NCI-H2227 (cell line): ENCODE measurements at regions not wholly inside any gene's neighbourhood (a gene's known extent, or its start where the extent isn't known, plus 50 kb on each side); places are given as distances from the start of the nearest gene placed in this dataset.
"Not testable (repeated sequence)": the region's sequence is repeated elsewhere in the genome, so short reads cannot be mapped to it uniquely, and the experiment has no call there.

Source experiments
- DNase-seq: peaks from one replicate; lab custom pipeline; 2025; ENCODE audit not compliant: unreplicated experiment; lab: John Stamatoyannopoulos, UW

DNA sequence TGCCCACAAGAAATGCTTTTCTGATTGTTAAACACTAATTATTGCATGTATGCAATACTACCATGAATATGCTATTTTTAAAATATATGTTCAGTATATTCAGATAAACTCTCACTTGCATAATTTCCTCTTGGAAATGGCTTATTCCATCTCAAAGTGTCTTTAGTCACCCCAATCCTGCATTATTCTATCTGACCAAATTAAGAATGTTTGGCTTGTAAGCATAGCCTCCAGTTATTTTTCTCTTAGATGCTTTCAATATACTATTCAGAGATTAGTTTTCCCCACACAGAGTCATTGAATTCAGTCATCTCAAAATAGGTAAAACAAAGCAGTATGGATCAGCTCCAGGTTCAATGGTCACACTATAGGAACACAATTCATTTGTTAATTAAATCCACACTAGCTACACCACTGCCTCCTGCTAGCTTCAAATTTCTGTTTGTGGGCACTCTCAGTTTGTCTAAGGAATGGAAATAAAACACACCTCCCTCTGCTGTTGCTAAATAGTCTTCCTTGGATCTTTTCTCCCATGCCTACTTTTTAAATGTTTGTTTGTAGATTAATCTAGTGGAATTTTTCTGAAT is 134.6 kb upstream of the TBCA start:
- no peak for DNase-seq

- no peak for DNase-seq
Measured at GRCh38 chr5:77909237-77909636, 133.1 kb upstream of the TBCA start.

GRCh38 chr5:77908787-77909186 is 132.6 kb upstream of the TBCA start:
- no peak for DNase-seq

GRCh38 chr5:77907786-77908185 is 131.6 kb upstream of the TBCA start:
- no peak for DNase-seq

DNA sequence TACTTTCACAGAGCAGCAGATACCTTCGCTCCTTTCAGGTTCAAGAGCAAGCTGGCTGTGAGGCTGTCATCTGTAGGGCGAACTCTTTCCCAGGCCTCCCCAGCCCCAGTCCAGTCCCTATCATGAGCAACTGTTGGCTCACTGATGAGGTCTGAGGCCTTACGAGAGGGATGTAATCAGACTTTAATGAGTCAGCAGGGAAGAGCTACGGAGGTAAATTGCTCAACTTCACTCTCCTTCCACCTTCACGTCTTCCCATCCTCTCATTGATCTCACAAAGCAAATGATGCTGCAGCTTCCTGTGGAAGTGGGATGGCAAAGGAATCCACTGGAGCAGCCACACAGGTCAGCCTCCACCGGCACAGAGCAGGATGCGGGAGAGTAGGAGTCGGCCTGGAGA is 130.7 kb upstream of the TBCA start:
- no peak for DNase-seq

GRCh38 chr5:77904362-77904761 is 128.2 kb upstream of the TBCA start:
- DNase-seq = no peak

DNA sequence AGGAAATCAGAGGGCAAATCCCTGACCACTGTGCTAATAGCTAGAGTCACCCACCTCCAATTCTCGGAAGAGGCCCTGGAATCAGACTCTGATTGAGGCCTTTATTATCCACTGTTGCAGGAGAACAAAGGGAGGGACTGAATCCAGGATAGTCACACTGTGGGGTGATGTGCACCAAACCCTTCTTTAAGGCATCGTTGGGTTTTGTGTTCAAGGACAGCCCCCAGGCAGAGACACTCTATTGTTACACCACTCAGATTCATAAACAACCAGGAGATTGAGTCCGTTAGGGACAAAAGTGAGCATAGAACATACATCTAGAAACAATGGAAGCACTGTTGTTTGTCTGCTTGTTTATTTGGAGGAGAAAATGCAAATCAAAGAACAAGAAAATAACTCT is 124.6 kb upstream of the TBCA start:
- no peak for DNase-seq

DNA sequence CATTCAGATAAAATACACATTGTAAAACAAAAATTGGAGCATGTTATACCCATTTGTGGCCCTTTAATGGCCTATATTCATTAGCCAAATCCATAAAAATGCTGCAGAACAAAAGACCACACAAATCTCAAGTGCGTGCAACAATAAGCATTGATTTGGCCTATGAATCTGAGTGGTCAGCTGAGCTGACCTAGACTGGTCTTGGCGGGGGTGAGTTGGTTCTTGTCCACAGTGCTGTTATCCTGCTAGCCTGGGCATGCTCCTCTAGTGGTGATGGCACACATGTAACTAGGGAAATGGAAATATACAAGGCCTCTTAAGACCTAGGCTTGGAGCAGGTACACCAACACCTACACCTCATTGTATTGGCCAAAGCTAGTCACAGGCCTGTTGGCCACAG is 122.2 kb upstream of the TBCA start:
- DNase-seq = no peak

GRCh38 chr5:77896338-77896737 is 120.2 kb upstream of the TBCA start:
- no peak for DNase-seq

- DNase-seq = not testable (repeated sequence)
Measured at GRCh38 chr5:77894103-77894502, 118.0 kb upstream of the TBCA start.

- DNase-seq = no peak
Measured at GRCh38 chr5:77893225-77893860, 117.2 kb upstream of the TBCA start.

- no peak for DNase-seq
Measured at GRCh38 chr5:77892061-77893010, 116.2 kb upstream of the TBCA start.

DNA sequence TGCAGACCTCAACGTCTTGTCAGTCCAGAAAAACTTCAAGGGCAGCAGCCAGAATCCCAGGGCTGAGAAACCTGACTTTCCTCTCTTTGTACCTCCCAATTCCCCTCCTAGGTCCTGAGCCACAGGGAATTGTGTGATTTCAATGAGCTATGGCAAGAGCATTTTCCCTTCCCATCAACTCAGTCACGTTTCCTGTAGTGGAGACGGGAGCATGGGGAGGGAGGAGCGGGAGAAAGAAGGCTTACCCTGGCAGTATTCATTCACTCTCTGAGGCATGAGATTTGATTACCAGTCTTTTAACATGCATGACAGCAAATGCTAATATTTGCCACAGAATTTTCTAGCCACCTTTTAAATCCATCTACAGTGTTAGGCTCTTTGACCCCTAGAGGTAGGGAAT is 109.4 kb upstream of the TBCA start:
- no peak for DNase-seq

GRCh38 chr5:77882670-77883257 is 106.6 kb upstream of the TBCA start:
- no peak for DNase-seq

DNA sequence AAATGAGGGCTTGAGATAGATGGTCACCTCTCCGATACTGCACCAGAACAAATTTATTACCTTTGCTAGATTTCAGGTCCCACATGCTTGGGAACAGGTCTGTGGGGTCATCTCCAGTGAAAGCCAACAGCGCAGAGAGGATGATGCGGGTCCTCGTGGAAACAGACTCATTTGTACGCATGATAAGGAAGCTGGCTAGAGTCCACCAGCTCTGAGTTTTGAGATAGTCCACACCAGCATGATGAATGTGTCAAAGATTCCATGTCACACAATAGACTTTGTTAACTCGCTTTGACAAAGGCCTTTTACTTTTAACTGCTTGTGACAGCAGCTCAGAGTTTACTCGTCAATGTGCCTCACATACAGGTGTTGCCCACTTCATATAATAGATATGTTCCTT is 105.4 kb upstream of the TBCA start:
- DNase-seq = no peak

DNA sequence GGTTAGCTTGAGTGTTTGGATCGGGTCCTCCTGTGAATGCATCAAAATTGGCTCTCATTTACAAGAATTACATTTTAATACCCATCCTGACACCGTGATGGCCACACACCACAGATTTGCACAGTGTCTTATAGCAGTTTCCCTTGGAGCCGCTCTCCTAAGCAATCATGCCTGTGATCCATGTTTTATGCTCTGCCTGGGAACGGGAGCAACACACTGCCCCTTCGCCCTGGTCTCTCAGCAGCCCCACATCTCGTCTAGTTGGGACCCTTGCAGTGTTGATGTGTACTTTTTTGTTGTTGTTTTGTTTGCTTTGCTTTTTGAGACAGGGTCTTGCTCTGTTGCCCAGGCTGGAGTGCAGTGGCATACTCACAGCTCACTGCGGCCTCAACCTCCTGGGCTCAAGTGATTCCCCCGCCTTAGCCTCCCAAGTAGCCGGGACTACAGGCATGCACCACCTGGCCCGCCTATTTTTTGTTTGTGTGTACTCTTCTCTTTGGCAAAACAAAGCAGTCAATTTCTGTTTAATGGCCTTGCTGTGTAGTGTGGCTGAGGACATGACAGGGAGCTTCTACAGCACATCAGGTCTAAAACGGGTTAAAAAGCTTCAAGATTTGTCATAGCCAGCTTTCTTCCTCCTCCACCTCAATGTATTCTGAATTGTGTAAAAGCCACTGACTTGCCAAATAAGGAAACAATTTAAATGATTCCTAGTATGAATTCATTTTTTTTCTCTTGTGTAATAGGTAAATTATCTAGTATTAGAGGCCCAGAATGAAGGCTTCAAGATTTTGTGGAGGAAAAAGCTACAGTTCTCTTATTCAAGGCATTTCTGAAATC is 101.6 kb upstream of the TBCA start:
- no peak for DNase-seq

DNA sequence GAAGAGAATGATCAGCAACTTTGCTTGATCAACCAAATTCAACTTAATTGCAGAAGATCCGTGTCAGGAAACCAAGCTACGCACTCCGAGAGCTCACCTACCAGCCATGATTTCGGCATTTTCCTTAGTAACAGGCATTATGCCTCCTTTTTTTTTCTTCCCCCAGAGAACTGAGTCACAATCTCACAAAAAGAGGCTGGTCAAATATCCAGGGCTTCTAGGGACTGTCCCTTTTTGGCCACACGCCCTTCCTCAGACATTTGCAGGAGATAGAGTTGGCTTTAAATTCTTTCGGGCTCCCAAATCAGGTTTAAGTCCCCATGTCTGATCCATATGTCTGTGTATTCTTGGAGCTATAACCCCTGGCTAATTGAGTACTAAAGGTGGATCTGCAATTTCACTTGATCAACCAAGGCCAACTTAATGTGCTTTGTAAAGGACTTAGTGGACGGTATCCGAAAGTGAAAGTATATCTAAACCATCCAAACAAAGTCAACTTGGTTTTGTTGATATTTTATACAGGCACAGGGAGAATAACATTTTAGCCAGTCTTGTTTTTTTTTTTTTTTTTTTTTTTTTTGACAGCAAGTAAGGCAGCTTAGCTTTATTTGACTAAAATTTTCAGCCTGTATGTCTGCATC is 100.8 kb upstream of the TBCA start:
- DNase-seq = no peak

DNA sequence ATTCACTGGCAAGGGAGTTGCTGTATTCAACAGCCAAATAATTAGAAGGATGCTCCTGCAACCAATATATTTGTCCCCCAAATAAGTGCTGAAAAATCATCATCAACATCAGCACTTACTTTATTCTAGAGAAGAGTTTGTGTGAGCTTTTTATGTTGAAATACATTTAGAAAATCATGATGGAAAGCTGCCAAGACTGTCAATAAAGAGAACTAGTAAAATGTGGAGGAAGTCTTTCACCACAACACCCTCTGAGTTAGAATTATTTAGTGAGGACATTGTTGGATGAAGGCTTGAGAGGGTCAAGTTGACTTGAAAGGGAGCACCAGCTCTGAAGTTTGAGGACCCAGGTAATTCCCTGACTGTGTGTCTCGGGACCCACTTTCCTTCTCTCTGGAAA is 100.2 kb upstream of the TBCA start:
- no peak for DNase-seq

- no peak for DNase-seq
Measured at GRCh38 chr5:77874691-77875090, 98.6 kb upstream of the TBCA start.

GRCh38 chr5:77873239-77873638 is 97.1 kb upstream of the TBCA start:
- DNase-seq = no peak
